Dermis microvascular lymphatic vessel endothelial cell (primary cell): ENCODE measurements at regions not wholly inside any gene's neighbourhood (a gene's known extent, or its start where the extent isn't known, plus 50 kb on each side); places are given as distances from the start of the nearest gene placed in this dataset.

Experiments used
- DNase-seq, 2 donors: peaks; one replicate each; pipeline versions ENCODE4 v3.0.0 to v3.0.0-alpha.2; 2010; ENCODE audit warnings: low read depth in 2 of 2

GRCh38 chr4:14835708-14836425 lies 166.4 kb upstream of the CPEB2 start:
- DNase-seq, result no peak

DNA sequence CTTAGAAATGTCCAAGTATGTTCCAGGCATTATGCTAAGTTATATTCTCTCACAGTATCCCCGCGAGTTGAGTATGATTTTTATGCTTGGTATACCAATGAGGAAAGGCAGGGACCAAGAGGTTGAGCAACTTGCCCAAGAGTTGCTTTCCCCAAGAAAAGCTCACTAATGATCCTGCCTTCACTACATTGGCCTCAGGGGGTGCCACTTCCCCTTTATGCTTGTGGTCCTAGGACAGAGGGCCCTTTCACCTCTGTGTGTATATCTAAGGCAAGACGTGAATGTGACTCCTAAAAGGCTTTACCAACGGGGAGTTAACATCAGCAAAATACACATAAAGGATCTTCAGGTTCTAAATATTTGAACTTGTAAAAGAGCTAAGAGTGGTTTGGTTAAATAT lies 164.4 kb upstream of the CPEB2 start:
- no peak for DNase-seq

DNA sequence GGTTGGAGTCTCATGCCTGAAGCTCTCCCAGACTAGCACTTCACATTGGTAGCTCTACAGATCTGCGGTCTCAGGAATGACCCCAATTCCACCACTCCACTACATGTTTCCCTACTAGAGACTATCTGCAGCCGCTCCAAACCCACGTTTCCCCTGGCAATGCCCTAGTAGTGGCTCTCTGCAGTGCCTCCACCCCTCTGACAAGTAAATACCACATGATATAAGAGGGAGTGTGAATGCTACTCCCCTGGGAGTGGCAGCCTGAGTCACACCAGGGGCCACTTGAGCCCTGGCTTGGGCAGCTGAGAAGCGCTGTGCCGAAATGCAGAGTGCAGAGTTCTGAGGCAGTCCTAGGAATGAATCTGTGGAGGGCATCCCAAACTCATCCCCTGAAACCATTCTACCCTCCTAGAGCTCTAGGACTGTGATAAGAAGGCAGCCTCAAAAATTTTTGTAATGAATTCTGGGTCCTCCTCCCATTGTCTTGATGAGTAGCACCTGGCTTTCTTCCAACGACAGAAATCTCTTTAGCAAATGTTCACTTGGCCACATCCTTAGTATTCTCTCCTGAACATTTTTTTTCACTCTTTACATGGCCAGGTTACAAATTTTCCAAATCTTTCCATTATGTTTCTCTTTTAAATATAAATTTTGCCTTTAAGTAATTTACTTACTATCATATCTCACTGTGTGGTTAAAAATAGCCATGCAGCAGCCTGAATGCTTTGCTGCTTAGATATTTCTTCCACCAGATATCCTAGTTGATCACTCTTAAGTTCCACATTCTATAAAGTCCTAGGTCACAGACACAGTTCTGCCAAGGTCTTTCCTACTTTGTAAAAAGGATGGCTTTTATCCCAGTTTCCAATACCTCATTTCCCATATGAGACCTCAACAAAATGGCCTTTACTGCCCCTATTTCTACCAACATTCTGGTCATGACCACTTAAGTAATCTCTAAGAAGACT lies 160.2 kb upstream of the CPEB2 start:
- no peak for DNase-seq

DNA sequence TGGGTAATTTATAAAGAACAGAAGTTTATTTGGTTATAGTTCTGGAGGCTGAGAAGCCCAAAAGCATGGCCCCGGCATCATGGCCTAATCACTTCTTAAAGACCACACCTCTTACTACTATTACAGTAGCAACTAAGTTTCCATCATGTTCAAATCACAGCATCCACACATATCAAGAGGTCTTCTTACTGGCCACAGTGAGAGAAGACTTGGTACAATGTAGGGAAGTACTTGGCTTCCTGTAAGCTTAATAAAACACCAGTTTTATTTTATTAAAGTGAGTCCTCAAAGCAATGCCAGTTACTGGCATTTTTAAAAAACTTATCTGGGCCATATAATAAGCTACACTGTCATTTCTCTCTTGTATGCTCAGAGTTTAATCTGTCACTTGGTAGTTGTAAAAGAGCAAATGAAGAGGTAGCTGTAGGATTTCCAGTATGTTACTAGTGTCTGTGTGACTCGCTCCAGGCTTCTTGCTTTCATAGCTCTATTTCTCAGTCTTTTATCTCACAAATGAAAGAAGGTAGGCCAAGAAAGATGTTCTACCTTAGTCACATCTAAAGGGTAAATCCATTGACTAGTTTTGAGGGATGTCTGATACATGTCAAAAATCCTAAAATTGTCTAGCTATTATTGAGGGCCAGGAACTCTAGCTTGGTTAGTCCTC lies 159.2 kb upstream of the CPEB2 start:
- DNase-seq, result no peak

- no peak for DNase-seq
Measured at GRCh38 chr4:14844061-14844460, 158.2 kb upstream of the CPEB2 start.

DNA sequence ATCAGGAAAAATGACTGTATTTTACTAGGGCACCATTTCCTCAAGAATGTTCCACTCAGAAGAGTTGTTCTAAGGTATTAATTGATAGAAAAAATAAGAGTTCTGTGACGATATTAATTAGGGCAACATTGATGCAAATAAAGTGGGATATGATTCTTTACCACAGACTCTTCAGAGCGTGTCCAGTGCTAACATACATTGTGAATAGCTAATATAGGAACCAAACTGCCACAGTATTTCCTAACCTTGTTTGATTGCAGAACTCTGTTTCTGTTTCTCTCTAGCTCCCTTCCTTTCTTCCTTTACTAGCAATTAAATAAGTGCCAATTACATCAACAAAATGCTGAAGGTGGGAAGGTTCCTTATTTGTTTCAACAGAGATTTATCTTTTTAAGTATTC lies 154.1 kb upstream of the CPEB2 start:
- no peak for DNase-seq

- DNase-seq, result no peak
Measured at GRCh38 chr4:14850455-14851097, 151.7 kb upstream of the CPEB2 start.

- DNase-seq, result no peak
Measured at GRCh38 chr4:14853176-14853943, 148.9 kb upstream of the CPEB2 start.

GRCh38 chr4:14855719-14856061 lies 146.6 kb upstream of the CPEB2 start:
- DNase-seq, result no peak

DNA sequence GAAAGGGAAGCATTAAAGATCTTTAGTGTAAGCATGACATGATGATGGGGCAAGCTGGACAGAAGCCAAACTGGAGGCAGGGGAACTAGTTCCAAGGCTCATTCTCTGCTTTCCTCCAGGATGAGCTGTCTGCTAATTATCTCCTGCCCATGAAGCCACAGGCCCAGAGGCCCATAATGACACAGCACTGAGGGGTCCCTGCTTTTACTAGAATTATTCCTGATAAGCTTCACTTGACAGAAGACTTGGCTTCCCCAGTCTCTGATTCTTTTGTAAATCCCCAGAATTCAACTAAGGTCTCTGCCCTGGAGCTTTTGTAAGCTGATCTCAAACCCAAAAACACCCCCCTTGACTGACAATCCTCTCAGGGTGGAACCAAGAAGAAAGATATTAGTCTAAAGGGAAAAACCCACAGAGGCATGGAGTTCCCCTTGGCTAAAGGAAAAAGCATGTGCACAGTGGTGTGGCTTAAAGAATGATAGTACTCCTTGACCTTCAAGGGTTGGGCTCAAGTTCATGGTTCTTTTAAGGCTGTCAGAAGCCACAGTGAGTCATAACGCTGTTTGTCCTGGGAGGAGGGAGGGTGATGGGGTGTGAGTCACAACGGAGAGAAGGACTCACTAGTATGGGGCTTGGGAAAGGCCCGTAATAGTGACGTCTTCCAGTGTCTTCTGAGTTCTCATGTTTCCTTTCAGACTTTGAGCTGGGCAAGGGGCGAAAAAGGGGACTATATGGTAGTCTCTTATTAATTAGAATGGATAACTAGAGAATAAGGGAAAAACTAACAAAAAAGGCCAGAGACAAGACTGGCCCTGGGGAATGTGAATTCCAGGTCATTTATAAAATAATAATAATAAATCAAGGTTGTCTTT lies 146.0 kb upstream of the CPEB2 start:
- DNase-seq, result peak in 1 of 2 donors; percentile 24

GRCh38 chr4:14856934-14857235 lies 145.4 kb upstream of the CPEB2 start:
- DNase-seq, result no peak

GRCh38 chr4:14857475-14857874 lies 144.8 kb upstream of the CPEB2 start:
- no peak for DNase-seq

GRCh38 chr4:14857981-14858380 lies 144.3 kb upstream of the CPEB2 start:
- DNase-seq, result no peak

DNA sequence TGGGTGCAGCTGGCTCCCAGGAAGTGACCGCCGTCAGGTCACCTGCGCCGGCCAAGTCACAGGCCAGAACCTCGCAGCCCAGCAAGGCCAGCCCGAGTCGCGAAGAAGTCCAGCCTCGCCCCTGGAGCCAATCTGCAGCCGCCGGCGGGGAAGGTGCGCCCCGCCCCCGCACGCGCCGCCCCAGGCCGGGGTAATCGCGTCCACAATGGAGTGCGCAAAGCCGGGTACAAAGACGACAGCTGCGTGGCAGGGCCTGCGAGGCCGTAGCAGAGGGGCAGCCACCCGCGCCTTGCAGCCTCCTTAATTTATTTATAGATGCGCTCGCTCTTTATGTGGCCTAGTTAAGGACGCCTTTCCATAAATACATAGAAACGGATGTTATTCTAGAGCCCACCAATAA lies 139.4 kb upstream of the CPEB2 start:
- DNase-seq, result no peak

DNA sequence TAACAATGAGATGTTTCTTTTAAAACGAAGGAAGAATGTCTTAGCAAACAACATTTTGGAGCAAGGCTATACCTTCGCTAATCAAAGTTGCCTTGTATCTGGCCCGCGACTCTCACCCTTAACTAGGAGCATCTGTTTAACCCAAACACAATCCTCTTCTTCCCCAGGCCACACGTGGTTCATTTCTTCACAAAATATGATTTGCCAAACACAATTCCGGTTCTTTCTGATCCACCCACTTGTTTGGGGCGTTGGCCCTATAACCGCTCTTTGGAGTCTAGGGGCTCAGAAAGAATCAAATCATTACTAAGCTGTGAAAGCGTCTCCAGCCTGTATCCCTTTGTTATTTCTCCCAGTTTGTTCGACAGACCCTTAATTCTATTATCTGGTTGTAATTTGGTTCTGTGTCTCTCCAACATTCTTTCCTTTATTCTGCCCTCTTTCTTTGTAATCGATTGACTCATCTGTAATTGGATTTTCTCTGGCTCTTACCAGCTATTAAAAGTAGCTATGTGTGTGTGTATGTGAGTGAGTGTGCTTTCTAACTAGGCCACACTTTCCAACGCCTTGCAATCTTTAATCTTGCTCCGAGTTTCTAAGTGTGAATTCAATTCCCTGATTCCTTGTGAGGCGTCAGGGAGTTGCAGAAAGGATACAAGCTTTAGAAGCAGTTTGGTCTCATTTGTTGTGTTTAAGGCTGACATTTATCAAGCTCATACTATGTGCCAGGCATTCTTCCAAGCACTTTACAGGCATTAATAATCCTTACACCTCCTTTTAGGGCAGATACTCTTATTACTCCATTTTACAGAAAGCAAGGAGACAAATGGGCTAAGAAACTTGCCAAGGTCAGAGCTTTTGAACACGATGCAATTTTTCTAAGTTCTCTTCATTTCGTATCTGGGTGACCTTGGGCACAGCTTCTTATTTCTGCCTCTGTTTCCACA lies 138.6 kb upstream of the CPEB2 start:
- no peak for DNase-seq

DNA sequence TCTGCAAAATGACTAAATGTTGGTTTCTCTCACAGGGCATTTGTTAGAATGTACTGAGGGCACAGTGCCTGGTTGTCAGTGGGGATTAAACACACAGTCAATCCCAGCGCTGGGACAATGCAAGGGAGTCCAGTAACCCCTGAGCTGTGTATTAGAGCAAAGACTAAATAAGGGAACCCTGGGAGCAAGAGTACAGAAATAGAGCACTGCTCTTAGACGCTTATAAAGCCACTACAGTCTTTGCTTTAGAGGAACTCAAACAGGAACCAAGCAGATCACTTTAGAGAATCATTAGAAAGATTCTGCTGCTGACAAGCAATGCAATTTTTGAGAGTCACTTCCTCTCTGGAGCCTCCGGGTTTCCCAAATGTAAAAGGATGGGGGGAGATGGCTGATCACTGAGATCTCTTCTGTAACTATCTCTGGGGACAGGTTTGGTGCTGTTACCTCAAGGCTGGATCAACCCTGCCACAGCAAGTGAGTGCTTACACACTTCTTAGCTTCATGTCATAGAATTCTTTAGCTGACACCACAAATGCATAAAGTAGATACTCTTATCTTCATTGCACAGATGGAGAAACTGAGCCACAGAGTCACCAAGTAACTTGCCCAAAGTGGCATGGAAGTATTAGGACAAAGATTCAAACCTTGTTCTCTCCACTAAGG lies 137.8 kb upstream of the CPEB2 start:
- no peak for DNase-seq

DNA sequence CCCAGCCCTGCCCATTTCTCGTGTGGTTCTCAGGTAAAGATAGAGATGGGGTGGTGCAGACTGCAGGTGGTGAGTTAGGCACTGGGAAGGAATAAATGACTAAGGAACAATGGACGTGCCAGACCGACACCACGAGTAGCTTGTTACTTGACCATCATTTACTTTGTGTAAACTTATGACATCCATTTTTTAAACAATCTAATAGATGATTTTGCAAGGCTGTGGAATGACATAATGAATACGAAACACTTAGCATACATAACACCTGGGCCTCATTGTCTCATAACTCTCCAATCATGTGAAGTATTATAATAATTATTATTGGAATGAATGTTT lies 137.3 kb upstream of the CPEB2 start:
- no peak for DNase-seq

GRCh38 chr4:14865804-14866203 lies 136.5 kb upstream of the CPEB2 start:
- DNase-seq, result no peak

DNA sequence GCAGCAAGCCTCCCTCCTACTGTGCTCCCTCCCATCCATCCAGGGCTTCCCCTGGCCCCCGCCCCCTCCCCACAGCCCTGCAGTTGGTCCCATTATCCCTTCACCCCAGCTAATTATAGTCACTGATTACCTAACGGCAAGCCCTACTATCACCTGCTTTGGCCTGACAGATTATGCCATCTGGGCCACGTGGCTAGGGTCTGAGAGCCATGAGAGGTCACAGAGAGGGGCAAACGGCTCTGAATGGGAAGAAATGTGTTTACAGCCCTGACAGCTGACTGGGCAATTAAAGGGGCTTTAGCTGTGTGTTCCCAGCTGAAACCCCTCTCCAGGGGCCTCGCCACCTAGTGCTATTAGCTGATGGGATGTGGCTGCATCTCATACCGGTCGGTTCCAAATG lies 134.4 kb upstream of the CPEB2 start:
- no peak for DNase-seq
